SK-N-MC (cell line): ENCODE measurements at regions not wholly inside any gene's neighbourhood (a gene's known extent, or its start where the extent isn't known, plus 50 kb on each side); places are given as distances from the start of the nearest gene placed in this dataset.
"Not testable (repeated sequence)": the region's sequence is repeated elsewhere in the genome, so short reads cannot be mapped to it uniquely, and the experiment has no call there.

Experiments used
- DNase-seq: peaks from one replicate; pipeline ENCODE4 v3.0.0-alpha.2; 2011; ENCODE audit warnings: low read depth, low spot score
- H3K27ac ChIP-seq: fragments of 200-600 bp; sonication (generic); 2 replicates; pipeline ENCODE4 v1.5.1; 2016; ENCODE audit warnings: mixed run types
- H3K36me3 ChIP-seq: fragments of 200-600 bp; sonication (generic); 2 replicates; pipeline ENCODE4 v1.6.1; 2017; ENCODE audit warnings: antibody characterized with exemption, low read length, mixed read lengths; ENCODE audit not compliant: insufficient read depth
- H3K4me3 ChIP-seq: fragments of 200-600 bp; sonication (generic); 2 replicates; pipeline ENCODE4 v1.5.1; 2016
- H3K9ac ChIP-seq: fragments of 200-600 bp; sonication (generic); 2 replicates; pipeline ENCODE4 v1.8.0; 2017; ENCODE audit warnings: mixed run types, mixed read lengths; ENCODE audit not compliant: insufficient read length
- H3K9me3 ChIP-seq: fragments of 200-600 bp; sonication (generic); 2 replicates; pipeline ENCODE4 v1.6.1; 2017; ENCODE audit warnings: low read depth, mild to moderate bottlenecking, antibody characterized with exemption, low read length, moderate library complexity, mixed read lengths
- EZH2 ChIP-seq: fragments of 200-600 bp; sonication (generic); IDR thresholded peaks from one replicate; pipeline ENCODE4 v1.6.1; 2017; ENCODE audit warnings: antibody characterized with exemption
- FOXP2 ChIP-seq: optimal IDR thresholded peaks from 2 replicates; pipeline ENCODE3; 2011; ENCODE audit warnings: mild to moderate bottlenecking, moderate library complexity; ENCODE audit not compliant: insufficient read depth; ENCODE audit errors: extremely low read length, control extremely low read depth
- POLR2AphosphoS5 ChIP-seq: IDR thresholded peaks from 2 replicates; pipeline ENCODE4 v1.6.1; 2012; ENCODE audit warnings: mild to moderate bottlenecking, low read depth, low read length, borderline replicate concordance

DNA sequence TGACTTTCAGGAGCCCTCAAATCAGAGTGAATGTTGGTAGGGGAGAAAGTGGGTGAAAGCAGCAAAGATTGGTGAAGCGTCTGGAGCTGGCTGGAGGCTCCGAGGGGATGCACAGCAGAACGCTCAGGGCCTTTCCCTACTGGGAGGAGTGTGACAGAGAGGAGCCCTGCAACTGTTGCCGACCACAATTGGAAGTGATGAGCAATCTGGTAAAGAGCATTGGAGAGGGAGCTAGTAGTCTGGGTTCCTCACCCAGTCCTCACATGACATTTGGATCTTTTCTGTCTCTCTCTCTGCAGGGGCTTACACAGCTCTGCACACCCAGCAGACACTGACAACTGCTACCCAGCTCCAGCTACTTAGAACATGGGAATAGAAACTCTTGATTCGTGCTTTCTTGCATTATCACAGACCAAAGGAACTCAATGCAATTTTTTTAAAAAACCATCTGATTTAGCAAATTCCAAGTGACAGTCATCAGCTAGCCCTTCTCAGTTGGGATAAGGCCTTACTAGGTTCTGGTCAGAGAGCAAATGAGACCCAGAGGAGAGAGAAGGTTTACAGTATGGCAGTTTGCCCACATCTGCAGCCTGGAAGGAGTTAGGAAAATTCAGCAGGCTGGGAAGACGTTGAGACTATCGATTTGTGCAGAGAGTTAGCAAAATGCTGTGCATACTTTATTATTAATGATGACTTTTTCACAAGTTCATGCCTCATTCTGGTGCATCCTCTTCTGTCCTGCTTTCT lies 278.0 kb upstream of the PLET1 start:
- Histone ChIP-seq H3K36me3 (no peaks in the 10 kb centered on the region), H3K27ac (no peak overlapping the region), H3K4me3 (peak overlapping the region; percentile 43; the same call in 1 of the 2 replicates), H3K9ac (no peak overlapping the region), H3K9me3 (no peaks in the 10 kb centered on the region)
- no peak for DNase-seq
- no peak for TF ChIP-seq FOXP2
- no peak for TF ChIP-seq POLR2AphosphoS5
- no peak for TF ChIP-seq EZH2

DNA sequence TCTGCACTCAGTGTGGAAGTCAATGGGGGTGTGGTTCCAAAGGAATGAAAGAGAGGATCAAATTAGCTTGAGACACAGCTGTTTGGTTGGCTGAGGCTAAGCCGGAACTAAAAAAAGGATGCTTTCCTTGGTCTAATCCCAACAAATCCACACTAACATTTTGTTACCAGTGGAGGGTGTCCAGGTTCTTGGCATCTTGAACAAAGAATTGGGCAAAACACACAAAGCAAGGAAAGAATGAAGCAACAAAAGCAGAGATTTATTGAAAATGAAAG lies 278.6 kb upstream of the PLET1 start:
- not testable (repeated sequence) for H3K36me3 ChIP-seq, DNase-seq, H3K27ac ChIP-seq, H3K9ac ChIP-seq, H3K9me3 ChIP-seq
- peak overlapping the region; percentile 43 for H3K4me3 ChIP-seq

DNA sequence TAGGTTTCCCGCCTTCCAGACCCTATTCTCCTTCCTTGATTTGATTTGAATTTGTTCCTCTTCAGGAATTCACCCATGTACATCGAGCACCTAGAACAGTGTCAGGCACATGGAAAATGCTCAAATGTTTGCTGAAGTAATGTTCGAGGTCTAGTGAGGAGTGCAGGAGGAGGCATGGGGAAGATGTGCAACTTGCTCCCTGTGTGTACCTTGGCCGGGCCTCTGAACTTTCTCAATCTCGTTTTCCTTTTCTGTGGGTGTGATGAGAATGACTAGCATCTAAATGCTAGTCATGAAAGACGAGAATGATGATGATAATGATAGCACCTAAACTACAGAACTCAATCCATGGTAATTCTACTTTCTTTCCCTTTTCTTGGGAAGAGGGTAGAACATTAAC lies 279.1 kb upstream of the PLET1 start:
- H3K36me3 ChIP-seq, result no peaks in the 10 kb centered on the region
- H3K4me3 ChIP-seq, result peak overlapping the region; percentile 43
- no peaks in the 10 kb centered on the region for H3K9me3 ChIP-seq
- no peak for DNase-seq
- TF ChIP-seq EZH2 (no peak), POLR2AphosphoS5 (no peak), FOXP2 (no peak)
- no peak overlapping the region for H3K27ac ChIP-seq
- no peak overlapping the region for H3K9ac ChIP-seq

DNA sequence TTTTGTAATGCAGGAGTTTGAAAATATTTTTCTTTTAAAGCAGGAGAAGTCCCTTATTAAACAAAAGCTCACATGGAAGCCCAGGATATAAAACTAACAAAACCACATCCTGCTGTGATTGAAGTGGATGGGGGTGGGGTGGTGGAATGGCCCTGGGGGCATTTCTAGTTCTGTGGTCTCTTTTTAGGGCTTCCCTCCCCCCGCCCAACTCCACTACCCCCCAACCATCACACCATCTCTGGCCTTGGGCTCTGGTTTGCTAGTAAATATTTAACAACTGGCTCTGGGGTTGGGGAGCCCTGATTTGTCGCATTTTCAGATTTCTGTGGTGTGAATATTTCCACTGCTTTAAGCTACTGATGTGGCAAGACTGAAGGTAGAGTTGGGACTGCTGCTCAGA lies 279.6 kb upstream of the PLET1 start:
- Histone ChIP-seq H3K9ac (no peak overlapping the region), H3K4me3 (peak overlapping the region; percentile 43), H3K9me3 (no peaks in the 10 kb centered on the region), H3K27ac (peak overlapping the region; percentile 65; the same call in 1 of the 2 replicates), H3K36me3 (no peaks in the 10 kb centered on the region)
- peak; percentile 80 for DNase-seq
- TF ChIP-seq POLR2AphosphoS5, result no peak; the same call in 1 of the 2 replicates
- no peak for TF ChIP-seq FOXP2
- no peak for TF ChIP-seq EZH2

DNA sequence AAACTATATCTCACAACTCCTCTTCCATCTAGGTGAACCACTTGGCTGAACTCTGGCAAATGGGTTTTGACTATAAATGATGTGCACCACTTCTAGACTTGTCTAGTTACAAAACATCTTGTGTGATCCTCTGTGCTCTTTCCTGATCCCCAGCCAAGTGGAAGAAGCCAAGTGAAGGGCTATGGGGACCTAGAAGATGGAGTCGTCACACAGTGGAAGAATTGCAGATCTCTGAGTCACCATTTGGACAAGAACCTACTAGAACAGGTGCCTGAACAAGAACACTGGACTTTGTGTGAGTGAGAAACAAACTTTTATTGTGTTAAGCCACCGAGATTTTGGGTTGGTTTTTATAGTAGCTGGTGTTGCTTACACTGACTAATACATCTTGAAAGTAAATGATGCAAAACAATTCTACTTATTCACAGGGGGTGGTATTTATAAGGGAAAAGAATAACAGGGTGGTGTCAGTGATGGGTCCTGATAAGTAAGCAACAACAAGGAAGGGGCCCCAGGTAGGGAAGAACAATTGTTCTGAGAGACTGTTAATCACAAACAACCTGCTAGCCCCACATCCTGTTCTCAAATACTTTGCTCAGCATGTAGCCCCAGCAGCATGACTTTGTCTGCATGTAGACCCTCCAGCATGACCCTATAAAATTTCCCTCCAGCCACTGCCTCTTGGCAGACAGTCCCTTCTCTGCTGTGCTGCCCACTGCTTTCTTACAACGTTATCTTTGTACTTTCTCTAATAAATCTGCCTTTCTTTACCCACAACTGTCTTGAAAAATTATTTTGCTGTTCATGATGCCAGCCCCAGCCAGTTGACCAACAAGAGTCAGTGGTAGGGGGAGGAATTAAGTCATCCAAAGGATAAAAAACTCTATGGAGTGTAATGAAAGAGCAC lies 280.7 kb upstream of the PLET1 start:
- TF ChIP-seq POLR2AphosphoS5 (no peak), EZH2 (no peak), FOXP2 (no peak)
- H3K27ac ChIP-seq, result no peak overlapping the region
- H3K9ac ChIP-seq, result no peak overlapping the region
- H3K36me3 ChIP-seq, result no peaks in the 10 kb centered on the region
- H3K4me3 ChIP-seq, result no peak overlapping the region
- no peaks in the 10 kb centered on the region for H3K9me3 ChIP-seq
- no peak for DNase-seq

DNA sequence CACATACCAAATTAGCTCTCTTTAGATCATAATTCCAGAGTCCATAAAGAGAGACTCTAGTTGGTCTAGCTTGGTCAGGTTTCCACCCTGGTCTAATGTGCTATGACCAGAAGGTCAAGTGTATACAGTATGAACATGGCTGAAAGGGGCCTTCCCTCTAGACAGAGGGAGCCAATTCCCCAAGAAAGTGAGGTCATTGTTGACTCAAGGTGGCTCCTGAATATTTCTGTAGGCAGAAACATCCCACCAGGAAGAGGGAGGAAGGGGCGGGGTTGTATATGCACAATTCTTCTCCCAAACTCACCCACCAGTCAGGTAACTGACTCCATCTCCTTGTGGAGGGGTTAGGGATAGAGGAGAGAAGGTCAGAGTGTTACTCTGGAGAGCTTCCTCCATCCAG lies 281.8 kb upstream of the PLET1 start:
- H3K4me3 ChIP-seq, result no peak overlapping the region
- H3K27ac ChIP-seq, result no peak overlapping the region
- DNase-seq, result no peak
- H3K36me3 ChIP-seq, result no peaks in the 10 kb centered on the region
- no peaks in the 10 kb centered on the region for H3K9me3 ChIP-seq
- no peak for TF ChIP-seq FOXP2
- TF ChIP-seq POLR2AphosphoS5, result no peak
- no peak for TF ChIP-seq EZH2
- no peak overlapping the region for H3K9ac ChIP-seq

DNA sequence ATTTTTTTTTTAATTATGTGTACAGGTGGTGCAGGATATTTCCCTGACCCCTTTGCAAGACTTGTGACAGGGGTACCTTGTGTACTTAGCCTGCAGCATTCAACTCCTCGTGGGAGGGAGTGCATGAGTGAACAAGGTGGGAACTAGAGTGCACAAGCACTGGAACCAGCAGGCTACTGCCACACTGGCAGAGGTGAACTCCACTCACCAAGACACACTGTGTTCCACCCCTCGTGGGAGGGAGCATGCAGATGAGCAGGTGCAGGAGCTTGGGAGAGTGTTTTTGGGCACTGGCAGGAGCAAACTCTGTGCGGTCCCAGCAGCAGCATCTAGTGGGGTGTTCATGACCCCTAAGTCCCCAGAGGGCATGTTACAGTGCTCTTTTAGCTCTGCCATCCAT lies 282.7 kb upstream of the PLET1 start:
- DNase-seq, result no peak
- TF ChIP-seq POLR2AphosphoS5 (no peak), FOXP2 (no peak), EZH2 (no peak)

DNA sequence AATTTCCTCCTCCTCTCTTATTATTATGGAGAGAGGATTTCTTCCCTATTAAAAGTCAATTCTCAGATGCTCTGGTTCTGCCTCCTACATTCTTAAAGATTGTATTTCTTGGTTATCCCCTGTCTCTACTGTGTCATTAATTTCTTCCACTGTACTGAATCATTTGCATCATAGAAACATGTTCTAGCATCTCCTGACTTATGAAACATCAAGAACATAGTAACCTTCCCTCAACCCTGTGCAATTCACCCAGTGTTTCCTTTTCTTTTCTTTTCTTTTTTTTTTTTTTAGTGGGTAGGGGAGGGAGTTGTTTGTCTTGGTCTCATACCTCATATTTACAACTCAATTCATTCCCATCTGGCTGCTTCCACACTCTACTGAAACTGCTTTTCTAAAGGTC lies 288.0 kb upstream of the PLET1 start:
- Histone ChIP-seq H3K4me3 (no peak overlapping the region), H3K9ac (no peak overlapping the region), H3K9me3 (no peaks in the 10 kb centered on the region), H3K27ac (no peak overlapping the region), H3K36me3 (no peaks in the 10 kb centered on the region)
- no peak for DNase-seq
- TF ChIP-seq EZH2 (no peak), FOXP2 (no peak), POLR2AphosphoS5 (no peak)

More for the DNA sequence above, 282.7 kb upstream of the PLET1 start:
- H3K9me3 ChIP-seq, result no peaks in the 10 kb centered on the region
- no peak overlapping the region for H3K9ac ChIP-seq
- no peak overlapping the region for H3K4me3 ChIP-seq
- H3K36me3 ChIP-seq, result no peaks in the 10 kb centered on the region
- H3K27ac ChIP-seq, result no peak overlapping the region

DNA sequence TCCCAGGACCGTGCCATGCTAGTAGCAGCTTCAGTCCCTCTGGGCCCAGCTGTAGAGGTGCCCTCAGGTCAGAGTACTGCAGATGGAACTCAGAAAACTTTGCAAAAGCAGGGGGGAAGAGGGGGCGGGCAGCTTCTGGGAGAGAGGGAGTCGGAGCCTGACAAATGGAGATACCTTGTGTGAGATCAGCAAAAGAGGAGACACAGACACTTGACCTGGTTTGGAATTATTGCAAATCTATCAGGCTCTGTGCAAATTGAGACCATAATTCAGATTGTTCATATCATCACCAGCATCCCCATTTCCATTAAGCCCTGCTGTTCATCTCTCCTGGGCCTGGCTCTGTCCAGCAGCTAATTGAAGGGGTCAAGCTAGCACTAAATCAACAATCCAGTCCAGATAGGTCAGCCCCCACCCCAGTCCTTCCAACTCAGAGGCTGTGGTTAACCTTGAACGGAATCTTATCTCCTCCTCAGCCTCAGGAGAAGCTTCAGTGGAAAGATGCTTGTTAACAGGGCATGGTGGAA lies 292.6 kb upstream of the PLET1 start:
- DNase-seq, result no peak
- no peak overlapping the region for H3K27ac ChIP-seq
- TF ChIP-seq POLR2AphosphoS5 (no peak), EZH2 (no peak), FOXP2 (no peak)
- H3K9me3 ChIP-seq, result no peaks in the 10 kb centered on the region
- H3K9ac ChIP-seq, result no peak overlapping the region
- no peaks in the 10 kb centered on the region for H3K36me3 ChIP-seq
- H3K4me3 ChIP-seq, result no peak overlapping the region
